Thoracic aorta (tissue), 2 donors: ENCODE measurements at regions not wholly inside any gene's neighbourhood (a gene's known extent, or its start where the extent isn't known, plus 50 kb on each side); places are given as distances from the start of the nearest gene placed in this dataset.

Experiments used
- ATAC-seq: fragments of 150-250 bp; one replicate; pipeline ENCODE4 v1.8.0; 2017; ENCODE audit warnings: low read depth; ENCODE audit not compliant: insufficient number of reproducible peaks, low FRiP score
- DNase-seq: peaks from one replicate; pipeline ENCODE4 v3.0.0-alpha.2; 2020; ENCODE audit warnings: low spot score
- H3K27ac ChIP-seq, 2 donors: fragments of 200-600 bp; sonication (generic); 1 replicate in 1 of 2; 2 replicates in 1 of 2; pipeline ENCODE4 v1.5.1; 2016; ENCODE audit warnings: mild to moderate bottlenecking in 2 of 2, moderate library complexity in 2 of 2
- H3K27me3 ChIP-seq: fragments of 200-600 bp; sonication (generic); replicated peaks from 2 replicates; pipeline ENCODE4 v1.6.0; 2016; ENCODE audit warnings: mild to moderate bottlenecking; ENCODE audit not compliant: insufficient read depth
- H3K36me3 ChIP-seq: fragments of 200-600 bp; sonication (generic); one replicate; pipeline ENCODE4 v1.5.1; 2016
- H3K4me1 ChIP-seq, 2 donors: fragments of 200-600 bp; sonication (generic); 1 replicate in 1 of 2; 2 replicates in 1 of 2; pipeline versions ENCODE4 v1.5.1 to v1.6.0; 2016; ENCODE audit warnings: low read depth in 2 of 2, mild to moderate bottlenecking in 1 of 2; ENCODE audit not compliant: control insufficient read depth in 1 of 2
- H3K4me3 ChIP-seq: fragments of 200-600 bp; sonication (generic); 2 replicates; pipeline ENCODE4 v1.5.1; 2016; ENCODE audit warnings: mild to moderate bottlenecking
- H3K9me3 ChIP-seq: fragments of 200-600 bp; sonication (generic); 2 replicates; pipeline ENCODE4 v1.5.1; 2016
- CTCF ChIP-seq: fragments of 200-600 bp; sonication (generic); IDR thresholded peaks from one replicate; pipeline ENCODE4 v1.5.1; 2019; ENCODE audit warnings: antibody characterized with exemption

GRCh38 chr11:116194156-116194904 is 578.5 kb downstream of the BUD13 start:
- H3K36me3 ChIP-seq, result no peaks in the 10 kb centered on the region
- no peak for TF ChIP-seq CTCF
- peaks cover 0 to 5% of the 10 kb centered on the region in 2 donors for H3K4me1 ChIP-seq
- H3K27me3 ChIP-seq, result no peaks in the 10 kb centered on the region
- H3K9me3 ChIP-seq, result no peaks in the 10 kb centered on the region
- H3K4me3 ChIP-seq, result no peak overlapping the region
- DNase-seq, result no peak
- H3K27ac ChIP-seq, result no peak overlapping the region
- no peak for ATAC-seq

- no peaks in the 10 kb centered on the region for H3K36me3 ChIP-seq
- no peak for TF ChIP-seq CTCF
- H3K4me1 ChIP-seq, result peaks cover 0 to 5% of the 10 kb centered on the region in 2 donors
- DNase-seq (no peak), ATAC-seq (no peak)
- no peaks in the 10 kb centered on the region for H3K9me3 ChIP-seq
- H3K27ac ChIP-seq, result no peak overlapping the region
- H3K4me3 ChIP-seq, result peak overlapping the region; percentile 74
- no peaks in the 10 kb centered on the region for H3K27me3 ChIP-seq
These were observed 579.3 kb downstream of the BUD13 start for GRCh38 chr11:116193321-116194131.

GRCh38 chr11:116192509-116193210 is 580.1 kb downstream of the BUD13 start:
- H3K4me1 ChIP-seq, result peaks cover 0 to 5% of the 10 kb centered on the region in 2 donors
- no peak for TF ChIP-seq CTCF
- H3K27ac ChIP-seq, result no peak overlapping the region
- no peaks in the 10 kb centered on the region for H3K27me3 ChIP-seq
- no peaks in the 10 kb centered on the region for H3K36me3 ChIP-seq
- H3K4me3 ChIP-seq, result peak overlapping the region; percentile 74
- H3K9me3 ChIP-seq, result no peaks in the 10 kb centered on the region
- no peak for DNase-seq
- no peak for ATAC-seq

- no peak for ATAC-seq
These were observed 581.9 kb downstream of the BUD13 start for GRCh38 chr11:116190861-116191260.

More at GRCh38 chr11:116190861-116191260, 581.9 kb downstream of the BUD13 start:
- Histone ChIP-seq H3K9me3 (no peaks in the 10 kb centered on the region), H3K27ac (no peak overlapping the region), H3K4me3 (no peak overlapping the region), H3K4me1 (peaks cover 0 to 5% of the 10 kb centered on the region in 2 donors), H3K36me3 (no peaks in the 10 kb centered on the region), H3K27me3 (no peaks in the 10 kb centered on the region)
- TF ChIP-seq CTCF, result no peak
- no peak for DNase-seq
